ENCODE measurements at regions not wholly inside any gene's neighbourhood (a gene's known extent, or its start where the extent isn't known, plus 50 kb on each side); places are given as distances from the start of the nearest gene placed in this dataset.

- TF ChIP-seq CTCF (IDR thresholded peaks at IDR 0.05; ENCODE audit: low read depth, low read length) (no peak), MYC (IDR thresholded peaks at IDR 0.05; ENCODE audit: low read depth, low read length) (no peak)
- no peak overlapping the region for H3K4me3 ChIP-seq (ENCODE audit: low read depth, low read length)
- no peak for DNase-seq (ENCODE audit: low read depth)
These were observed 77.8 kb upstream of the FSHB start for GRCh38 chr11:30153008-30153407.

GRCh38 chr11:30155428-30155827, 75.4 kb upstream of the FSHB start:
- no peak for DNase-seq (ENCODE audit: low read depth)
- H3K4me3 ChIP-seq (ENCODE audit: low read depth, low read length), result no peak overlapping the region
- TF ChIP-seq MAX (IDR thresholded peaks at IDR 0.05; ENCODE audit: low read depth, low read length) (no peak), CTCF (IDR thresholded peaks at IDR 0.05; ENCODE audit: low read depth, low read length) (no peak), POLR2A (IDR thresholded peaks at IDR 0.05; ENCODE audit: extremely low read depth, insufficient read length) (no peak), MYC (IDR thresholded peaks at IDR 0.05; ENCODE audit: low read depth, low read length) (no peak)

GRCh38 chr11:30159546-30159945, 71.3 kb upstream of the FSHB start:
- H3K4me3 ChIP-seq (ENCODE audit: low read depth, low read length), result no peak overlapping the region
- DNase-seq (ENCODE audit: low read depth), result no peak
- TF ChIP-seq MAX (IDR thresholded peaks at IDR 0.05; ENCODE audit: low read depth, low read length), result no peak
- no peak for TF ChIP-seq MYC (IDR thresholded peaks at IDR 0.05; ENCODE audit: low read depth, low read length)
- TF ChIP-seq CTCF (IDR thresholded peaks at IDR 0.05; ENCODE audit: low read depth, low read length), result no peak
- no peak for TF ChIP-seq POLR2A (IDR thresholded peaks at IDR 0.05; ENCODE audit: extremely low read depth, insufficient read length)

- no peak for TF ChIP-seq MAX (IDR thresholded peaks at IDR 0.05; ENCODE audit: low read depth, low read length)
- TF ChIP-seq POLR2A (IDR thresholded peaks at IDR 0.05; ENCODE audit: extremely low read depth, insufficient read length), result no peak
- TF ChIP-seq CTCF (IDR thresholded peaks at IDR 0.05; ENCODE audit: low read depth, low read length), result no peak
- no peak for TF ChIP-seq MYC (IDR thresholded peaks at IDR 0.05; ENCODE audit: low read depth, low read length)
- H3K4me3 ChIP-seq (ENCODE audit: low read depth, low read length), result no peak overlapping the region
- DNase-seq (ENCODE audit: low read depth), result no peak
These were observed 65.2 kb upstream of the FSHB start for GRCh38 chr11:30165652-30166051.

GRCh38 chr11:30171661-30172060, 59.2 kb upstream of the FSHB start:
- TF ChIP-seq MAX (IDR thresholded peaks at IDR 0.05; ENCODE audit: low read depth, low read length) (no peak), MYC (IDR thresholded peaks at IDR 0.05; ENCODE audit: low read depth, low read length) (no peak), CTCF (IDR thresholded peaks at IDR 0.05; ENCODE audit: low read depth, low read length) (no peak)
- H3K4me3 ChIP-seq (ENCODE audit: low read depth, low read length), result no peak overlapping the region

GRCh38 chr11:30172158-30172557, 58.7 kb upstream of the FSHB start:
- no peak overlapping the region for H3K4me3 ChIP-seq (ENCODE audit: low read depth, low read length)
- TF ChIP-seq CTCF (IDR thresholded peaks at IDR 0.05; ENCODE audit: low read depth, low read length) (no peak), POLR2A (IDR thresholded peaks at IDR 0.05; ENCODE audit: extremely low read depth, insufficient read length) (no peak), MAX (IDR thresholded peaks at IDR 0.05; ENCODE audit: low read depth, low read length) (no peak), MYC (IDR thresholded peaks at IDR 0.05; ENCODE audit: low read depth, low read length) (no peak)
- DNase-seq (ENCODE audit: low read depth), result no peak

More at GRCh38 chr11:30171661-30172060, 59.2 kb upstream of the FSHB start:
- no peak for DNase-seq (ENCODE audit: low read depth)
